HG02981 (cell line): ENCODE measurements at regions not wholly inside any gene's neighbourhood (a gene's known extent, or its start where the extent isn't known, plus 50 kb on each side); places are given as distances from the start of the nearest gene placed in this dataset.
"Not testable (repeated sequence)": the region's sequence is repeated elsewhere in the genome, so short reads cannot be mapped to it uniquely, and the experiment has no call there.

Experiments used
- ATAC-seq: cut with Tn5 transposase; IDR thresholded peaks from one replicate; pipeline ENCODE4 v1.9.1; 2021; ENCODE audit warnings: mild to moderate bottlenecking, moderate library complexity; ENCODE audit not compliant: unreplicated experiment

GRCh38 chr4:22630161-22630975, 62.4 kb upstream of the GBA3 start:
- ATAC-seq: not testable (repeated sequence)

GRCh38 chr4:22631167-22631566, 61.6 kb upstream of the GBA3 start:
- ATAC-seq: not testable (repeated sequence)

- no peak for ATAC-seq
Measured at GRCh38 chr4:22634541-22635181, 58.1 kb upstream of the GBA3 start.

GRCh38 chr4:22635182-22635549, 57.6 kb upstream of the GBA3 start:
- ATAC-seq: not testable (repeated sequence)

- no peak for ATAC-seq
Measured at GRCh38 chr4:22635692-22636091, 57.0 kb upstream of the GBA3 start.

- ATAC-seq: no peak
Measured at GRCh38 chr4:22637306-22637705, 55.4 kb upstream of the GBA3 start.
